Medulla oblongata (tissue), 1 donor: ENCODE measurements at regions not wholly inside any gene's neighbourhood (a gene's known extent, or its start where the extent isn't known, plus 50 kb on each side); places are given as distances from the start of the nearest gene placed in this dataset.
"Not testable (repeated sequence)": the region's sequence is repeated elsewhere in the genome, so short reads cannot be mapped to it uniquely, and the experiment has no call there.

ENCODE experiments used
- DNase-seq: peaks from one replicate; pipeline ENCODE4 v3.0.0-alpha.2; 2015; ENCODE audit errors: extremely low spot score

- DNase-seq = no peak
Observed at GRCh38 chr15:26081758-26082220, 218.7 kb upstream of the ATP10A start.

- no peak for DNase-seq
Observed at GRCh38 chr15:26075770-26076169, 212.6 kb upstream of the ATP10A start.

GRCh38 chr15:26073430-26074333, 210.6 kb upstream of the ATP10A start:
- DNase-seq = no peak

GRCh38 chr15:26070095-26070532, 207.0 kb upstream of the ATP10A start:
- no peak for DNase-seq

- DNase-seq = no peak
Observed at GRCh38 chr15:26069231-26069641, 206.1 kb upstream of the ATP10A start.

GRCh38 chr15:26066896-26067295, 203.8 kb upstream of the ATP10A start:
- no peak for DNase-seq

- DNase-seq = no peak
Observed at GRCh38 chr15:26065723-26066122, 202.6 kb upstream of the ATP10A start.

- no peak for DNase-seq
Observed at GRCh38 chr15:26061248-26061647, 198.1 kb upstream of the ATP10A start.

GRCh38 chr15:26056766-26057165, 193.6 kb upstream of the ATP10A start:
- not testable (repeated sequence) for DNase-seq

- DNase-seq = no peak
Observed at GRCh38 chr15:26051761-26052675, 188.9 kb upstream of the ATP10A start.

- DNase-seq = no peak
Observed at GRCh38 chr15:26050984-26051383, 187.9 kb upstream of the ATP10A start.

GRCh38 chr15:26049900-26050657, 187.0 kb upstream of the ATP10A start:
- DNase-seq = no peak

GRCh38 chr15:26048669-26049068, 185.5 kb upstream of the ATP10A start:
- no peak for DNase-seq

- DNase-seq = no peak
Observed at GRCh38 chr15:26045516-26045915, 182.4 kb upstream of the ATP10A start.

- no peak for DNase-seq
Observed at GRCh38 chr15:26043018-26043417, 179.9 kb upstream of the ATP10A start.

- no peak for DNase-seq
Observed at GRCh38 chr15:26038693-26039092, 175.6 kb upstream of the ATP10A start.

- no peak for DNase-seq
Observed at GRCh38 chr15:26037369-26037768, 174.2 kb upstream of the ATP10A start.

- no peak for DNase-seq
Observed at GRCh38 chr15:26033493-26033892, 170.4 kb upstream of the ATP10A start.

- DNase-seq = no peak
Observed at GRCh38 chr15:26032162-26032846, 169.2 kb upstream of the ATP10A start.

- DNase-seq = not testable (repeated sequence)
Observed at GRCh38 chr15:26029586-26029985, 166.5 kb upstream of the ATP10A start.

- no peak for DNase-seq
Observed at GRCh38 chr15:26029146-26029545, 166.0 kb upstream of the ATP10A start.
